Fibroblast of villous mesenchyme (primary cell): ENCODE measurements at regions not wholly inside any gene's neighbourhood (a gene's known extent, or its start where the extent isn't known, plus 50 kb on each side); places are given as distances from the start of the nearest gene placed in this dataset.

Experiments
- DNase-seq: peaks from one replicate; pipeline ENCODE4 v3.0.0-alpha.2; 2010; ENCODE audit warnings: low read depth
- H3K4me3 ChIP-seq: 2 replicates; pipeline ENCODE4 v1.5.1; 2011; ENCODE audit warnings: low read depth, mild to moderate bottlenecking, low read length
- TF ChIP-seq, protein P1 (sequence below): IDR thresholded peaks from 2 replicates; pipeline ENCODE4 v1.5.1; 2012; ENCODE audit warnings: low read depth, mild to moderate bottlenecking, low read length; ENCODE audit not compliant: insufficient read depth

DNA sequence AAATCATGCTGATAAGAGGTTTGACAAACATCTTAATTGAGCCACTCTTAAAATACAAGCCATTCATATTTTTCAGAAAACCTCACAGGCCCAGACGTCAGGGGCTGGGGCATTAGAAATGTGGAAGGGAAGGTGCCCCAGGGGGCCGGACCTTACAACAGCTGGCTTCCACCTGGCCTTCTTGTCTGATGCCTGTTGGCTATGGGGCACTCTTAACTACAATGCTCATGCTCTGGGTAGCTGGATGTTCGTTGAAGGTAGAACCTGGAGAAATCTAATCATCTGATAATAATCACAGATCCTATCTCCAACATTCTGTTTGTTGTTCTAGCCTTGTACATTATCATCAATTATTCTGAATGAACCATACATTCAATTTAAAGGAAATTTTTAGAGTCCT lies 156.9 kb upstream of the SOX11 start:
- TF ChIP-seq, protein P1, sequence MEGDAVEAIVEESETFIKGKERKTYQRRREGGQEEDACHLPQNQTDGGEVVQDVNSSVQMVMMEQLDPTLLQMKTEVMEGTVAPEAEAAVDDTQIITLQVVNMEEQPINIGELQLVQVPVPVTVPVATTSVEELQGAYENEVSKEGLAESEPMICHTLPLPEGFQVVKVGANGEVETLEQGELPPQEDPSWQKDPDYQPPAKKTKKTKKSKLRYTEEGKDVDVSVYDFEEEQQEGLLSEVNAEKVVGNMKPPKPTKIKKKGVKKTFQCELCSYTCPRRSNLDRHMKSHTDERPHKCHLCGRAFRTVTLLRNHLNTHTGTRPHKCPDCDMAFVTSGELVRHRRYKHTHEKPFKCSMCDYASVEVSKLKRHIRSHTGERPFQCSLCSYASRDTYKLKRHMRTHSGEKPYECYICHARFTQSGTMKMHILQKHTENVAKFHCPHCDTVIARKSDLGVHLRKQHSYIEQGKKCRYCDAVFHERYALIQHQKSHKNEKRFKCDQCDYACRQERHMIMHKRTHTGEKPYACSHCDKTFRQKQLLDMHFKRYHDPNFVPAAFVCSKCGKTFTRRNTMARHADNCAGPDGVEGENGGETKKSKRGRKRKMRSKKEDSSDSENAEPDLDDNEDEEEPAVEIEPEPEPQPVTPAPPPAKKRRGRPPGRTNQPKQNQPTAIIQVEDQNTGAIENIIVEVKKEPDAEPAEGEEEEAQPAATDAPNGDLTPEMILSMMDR, result no peak
- H3K4me3 ChIP-seq, result no peak overlapping the region
- DNase-seq, result no peak

DNA sequence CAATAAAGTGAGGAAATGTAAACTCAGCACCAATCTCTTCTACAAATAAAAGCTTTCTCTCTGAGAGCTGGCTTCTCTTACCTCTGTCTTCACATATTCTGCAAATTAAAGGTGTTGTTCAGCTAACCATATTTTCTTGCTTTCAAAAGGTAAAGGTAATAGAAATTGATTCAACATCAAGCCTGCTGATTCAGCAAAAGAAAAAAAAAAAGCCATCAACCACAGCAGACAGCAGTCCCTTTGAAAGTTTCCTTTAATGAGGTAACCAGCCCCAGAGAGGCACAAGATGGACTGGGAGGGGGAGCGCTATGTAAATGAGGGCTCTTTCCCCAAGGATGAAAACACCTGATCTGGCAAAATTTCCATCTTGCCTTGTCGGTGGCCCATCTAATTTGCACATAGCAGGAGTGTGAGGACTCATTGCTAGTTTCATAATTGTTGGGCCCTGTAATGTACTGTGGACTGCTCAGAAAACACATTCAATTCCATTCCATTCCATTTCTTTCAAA lies 154.9 kb upstream of the SOX11 start:
- H3K4me3 ChIP-seq, result no peak overlapping the region
- no peak for DNase-seq
- TF ChIP-seq, protein P1, result no peak

DNA sequence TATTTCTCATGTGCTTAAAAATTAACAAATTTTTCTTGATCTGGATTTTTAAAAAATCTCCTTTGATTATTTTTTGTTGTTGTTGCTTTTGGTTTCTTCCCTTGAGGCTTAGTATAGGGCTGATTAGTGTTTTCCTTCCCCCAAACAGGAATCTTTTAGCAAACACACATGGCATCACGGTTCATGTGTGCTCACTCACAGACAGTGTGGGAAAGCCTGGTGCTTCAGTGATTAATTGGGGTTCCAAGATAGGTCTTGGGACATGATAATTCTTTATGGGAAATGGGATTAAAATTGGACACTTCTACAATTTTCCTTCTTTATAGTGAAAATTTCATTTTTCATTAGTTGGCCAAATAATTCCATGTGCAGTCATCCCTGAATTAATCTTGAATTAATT lies 153.9 kb upstream of the SOX11 start:
- TF ChIP-seq, protein P1, result no peak
- no peak for DNase-seq
- no peak overlapping the region for H3K4me3 ChIP-seq

DNA sequence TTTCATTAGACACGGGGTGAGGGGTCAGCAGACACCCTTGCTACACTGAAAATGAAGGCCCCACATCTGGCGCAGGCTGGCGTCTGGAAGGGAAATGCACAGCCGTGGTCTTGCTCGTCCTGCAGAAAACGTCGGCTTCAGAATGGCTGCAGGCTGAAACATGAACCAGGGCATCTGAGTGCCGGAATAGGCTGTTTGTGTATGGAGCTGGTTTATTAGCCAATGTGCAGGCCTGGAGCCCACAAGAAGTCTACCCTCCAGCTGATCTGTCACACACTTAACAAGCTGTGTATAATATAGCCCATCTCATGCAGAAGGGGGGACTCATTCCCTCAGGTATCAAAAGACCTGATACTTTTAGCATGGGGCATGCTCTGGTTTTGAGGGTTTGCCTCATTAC lies 153.4 kb upstream of the SOX11 start:
- DNase-seq, result no peak
- H3K4me3 ChIP-seq, result no peak overlapping the region
- TF ChIP-seq, protein P1, result no peak

DNA sequence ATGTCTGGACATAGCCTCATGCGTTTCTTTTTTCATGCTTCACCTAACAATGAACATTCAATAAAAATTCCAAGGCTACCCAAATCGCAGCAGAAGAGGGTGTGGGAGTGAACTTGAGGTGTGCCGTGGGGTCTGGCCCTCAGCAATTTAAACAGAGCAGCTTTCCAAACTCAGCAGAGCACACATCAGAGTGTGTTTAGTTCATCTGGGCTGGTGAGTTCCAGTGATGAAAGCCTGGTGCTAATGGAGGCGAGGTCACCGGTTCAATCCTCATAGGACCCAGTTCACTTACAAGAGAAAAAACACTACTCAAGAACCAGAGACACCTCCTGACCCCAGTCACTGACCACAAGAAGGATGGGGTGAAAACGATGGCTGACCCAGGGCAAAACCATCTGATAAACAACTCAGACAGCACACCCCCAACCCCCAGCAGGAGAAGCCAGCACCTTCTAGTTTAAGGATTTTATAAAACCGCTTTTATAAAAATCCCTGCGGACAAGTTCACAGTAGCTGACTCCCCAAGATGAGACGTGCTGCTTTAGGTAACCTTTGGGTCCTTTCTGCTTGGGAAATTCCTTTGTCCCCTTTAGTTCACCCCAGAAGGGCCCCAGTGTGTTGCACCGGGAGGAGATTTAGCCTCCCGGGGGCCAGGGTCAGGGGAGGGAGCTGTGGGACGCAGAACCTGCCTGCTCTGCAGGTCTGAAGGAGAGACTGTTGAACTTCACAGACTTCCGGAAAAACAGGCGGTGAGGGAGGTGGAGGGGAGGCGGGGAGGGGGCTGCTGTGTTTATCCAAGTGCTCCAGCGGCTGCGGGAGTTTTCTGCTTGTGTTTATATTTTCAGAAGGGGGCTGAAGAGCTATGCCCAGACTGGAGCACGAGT lies 152.7 kb upstream of the SOX11 start:
- no peak for DNase-seq
- TF ChIP-seq, protein P1, result no peak

DNA sequence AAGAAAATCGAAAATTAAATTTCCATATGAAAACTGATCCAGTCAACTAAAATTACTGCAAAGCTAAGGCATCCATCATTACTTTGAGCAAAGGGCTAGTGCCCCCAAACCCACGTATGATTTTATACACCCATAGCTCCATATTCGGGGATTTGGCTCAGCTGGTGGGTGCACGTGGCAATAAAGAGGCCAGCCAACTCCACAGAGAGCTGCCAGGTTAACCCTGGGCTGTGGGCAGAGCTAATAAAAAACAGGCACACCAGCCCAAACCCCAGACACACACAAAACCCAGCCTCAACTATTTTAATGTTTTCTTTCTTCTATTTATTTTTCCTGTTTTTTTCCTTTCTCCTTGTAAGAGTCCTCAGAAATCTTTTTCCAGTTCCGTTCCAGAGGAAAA lies 151.3 kb upstream of the SOX11 start:
- no peak for DNase-seq
- no peak overlapping the region for H3K4me3 ChIP-seq
- TF ChIP-seq, protein P1, result no peak

More for the DNA sequence above, 152.7 kb upstream of the SOX11 start:
- no peak overlapping the region for H3K4me3 ChIP-seq
